ENCODE measurements at regions not wholly inside any gene's neighbourhood (a gene's known extent, or its start where the extent isn't known, plus 50 kb on each side); places are given as distances from the start of the nearest gene placed in this dataset.
A peak's percentile ranks its signal among the peaks of the same experiment; 100 is the strongest.
"Not testable (repeated sequence)": the region's sequence is repeated elsewhere in the genome, so short reads cannot be mapped to it uniquely, and the experiment has no call there.

GRCh38 chr1:196366-196765 is 255.1 kb downstream of the OR4F29 start:
- DNase-seq (ENCODE audit: low read depth) = not testable (repeated sequence)

- not testable (repeated sequence) for DNase-seq (ENCODE audit: low read depth)
These were observed 260.0 kb downstream of the OR4F29 start for GRCh38 chr1:191296-192049.

GRCh38 chr1:190678-191077 is 260.8 kb downstream of the OR4F29 start:
- DNase-seq (ENCODE audit: low read depth) = not testable (repeated sequence)

- not testable (repeated sequence) for DNase-seq (ENCODE audit: low read depth)
These were observed 261.6 kb downstream of the OR4F29 start for GRCh38 chr1:189915-190314.

- DNase-seq (ENCODE audit: low read depth) = not testable (repeated sequence)
These were observed 262.2 kb downstream of the OR4F29 start for GRCh38 chr1:189270-189669.

- not testable (repeated sequence) for DNase-seq (ENCODE audit: low read depth)
These were observed 264.2 kb downstream of the OR4F29 start for GRCh38 chr1:187298-187697.

- not testable (repeated sequence) for DNase-seq (ENCODE audit: low read depth)
These were observed 264.8 kb downstream of the OR4F29 start for GRCh38 chr1:186691-187131.

GRCh38 chr1:186223-186622 is 265.3 kb downstream of the OR4F29 start:
- DNase-seq (ENCODE audit: low read depth) = not testable (repeated sequence)

- DNase-seq (ENCODE audit: low read depth) = not testable (repeated sequence)
These were observed 266.0 kb downstream of the OR4F29 start for GRCh38 chr1:185526-185925.

GRCh38 chr1:184336-184686 is 267.2 kb downstream of the OR4F29 start:
- DNase-seq (ENCODE audit: low read depth) = not testable (repeated sequence)

GRCh38 chr1:183620-184335 is 267.7 kb downstream of the OR4F29 start:
- DNase-seq (ENCODE audit: low read depth) = not testable (repeated sequence)

GRCh38 chr1:183081-183480 is 268.4 kb downstream of the OR4F29 start:
- DNase-seq (ENCODE audit: low read depth) = not testable (repeated sequence)

GRCh38 chr1:182631-183030 is 268.8 kb downstream of the OR4F29 start:
- not testable (repeated sequence) for DNase-seq (ENCODE audit: low read depth)

- peak; percentile 20 for DNase-seq (ENCODE audit: low read depth)
These were observed 269.9 kb downstream of the OR4F29 start for GRCh38 chr1:181247-182216.

GRCh38 chr1:180749-181205 is 270.7 kb downstream of the OR4F29 start:
- not testable (repeated sequence) for DNase-seq (ENCODE audit: low read depth)

- not testable (repeated sequence) for DNase-seq (ENCODE audit: low read depth)
These were observed 312.6 kb downstream of the OR4F29 start for GRCh38 chr1:138842-139241.

GRCh38 chr1:137664-138063 is 313.8 kb downstream of the OR4F29 start:
- not testable (repeated sequence) for DNase-seq (ENCODE audit: low read depth)

- DNase-seq (ENCODE audit: low read depth) = not testable (repeated sequence)
These were observed 315.0 kb downstream of the OR4F29 start for GRCh38 chr1:136344-136932.

- DNase-seq (ENCODE audit: low read depth) = not testable (repeated sequence)
These were observed 316.5 kb downstream of the OR4F29 start for GRCh38 chr1:134936-135335.

- not testable (repeated sequence) for DNase-seq (ENCODE audit: low read depth)
These were observed 333.0 kb downstream of the OR4F29 start for GRCh38 chr1:118440-118839.

GRCh38 chr1:115534-115933 is 335.9 kb downstream of the OR4F29 start:
- not testable (repeated sequence) for DNase-seq (ENCODE audit: low read depth)

Data from activated gamma-delta T cell treated with anti-CD3 and anti-CD28 coated beads, Interleukin-2, amount 50 U/mL, for 16 hours (primary cell).